ENCODE measurements at regions not wholly inside any gene's neighbourhood (a gene's known extent, or its start where the extent isn't known, plus 50 kb on each side); places are given as distances from the start of the nearest gene placed in this dataset.
"Not testable (repeated sequence)": the region's sequence is repeated elsewhere in the genome, so short reads cannot be mapped to it uniquely, and the experiment has no call there.

DNA sequence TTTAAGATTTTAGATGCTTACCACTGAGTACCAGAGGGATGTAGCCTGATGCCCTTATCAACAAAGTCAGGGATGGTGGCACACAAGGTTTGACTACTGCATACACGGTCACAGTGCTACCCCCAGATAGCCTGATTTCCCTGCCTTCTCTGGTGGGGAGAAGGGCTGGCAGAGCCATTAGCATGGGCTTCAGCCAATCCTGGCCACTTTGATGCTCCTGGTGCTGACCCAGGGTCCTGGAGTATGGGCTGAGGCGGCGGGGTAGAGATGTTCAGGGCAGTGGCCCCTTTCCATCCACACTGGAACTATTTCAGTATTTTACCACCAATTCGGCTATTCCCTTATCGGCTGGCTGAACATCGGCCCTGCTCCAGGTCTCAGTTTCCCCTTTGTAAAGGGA lies 83.2 kb downstream of the POTEB3 start:
- not testable (repeated sequence) for TF ChIP-seq NPAS2 (CRISPR knock-in tag; IDR thresholded peaks at IDR 0.05; ENCODE audit: borderline replicate concordance); RAD21 (conservative IDR thresholded peaks at IDR 0.05 in 1 of 2, IDR thresholded peaks at IDR 0.05 in 1 of 2); BHLHE40 (IDR thresholded peaks at IDR 0.05; ENCODE audit: low read depth, low read length); RFX5 (IDR thresholded peaks at IDR 0.05)
- TF ChIP-seq, protein P1, sequence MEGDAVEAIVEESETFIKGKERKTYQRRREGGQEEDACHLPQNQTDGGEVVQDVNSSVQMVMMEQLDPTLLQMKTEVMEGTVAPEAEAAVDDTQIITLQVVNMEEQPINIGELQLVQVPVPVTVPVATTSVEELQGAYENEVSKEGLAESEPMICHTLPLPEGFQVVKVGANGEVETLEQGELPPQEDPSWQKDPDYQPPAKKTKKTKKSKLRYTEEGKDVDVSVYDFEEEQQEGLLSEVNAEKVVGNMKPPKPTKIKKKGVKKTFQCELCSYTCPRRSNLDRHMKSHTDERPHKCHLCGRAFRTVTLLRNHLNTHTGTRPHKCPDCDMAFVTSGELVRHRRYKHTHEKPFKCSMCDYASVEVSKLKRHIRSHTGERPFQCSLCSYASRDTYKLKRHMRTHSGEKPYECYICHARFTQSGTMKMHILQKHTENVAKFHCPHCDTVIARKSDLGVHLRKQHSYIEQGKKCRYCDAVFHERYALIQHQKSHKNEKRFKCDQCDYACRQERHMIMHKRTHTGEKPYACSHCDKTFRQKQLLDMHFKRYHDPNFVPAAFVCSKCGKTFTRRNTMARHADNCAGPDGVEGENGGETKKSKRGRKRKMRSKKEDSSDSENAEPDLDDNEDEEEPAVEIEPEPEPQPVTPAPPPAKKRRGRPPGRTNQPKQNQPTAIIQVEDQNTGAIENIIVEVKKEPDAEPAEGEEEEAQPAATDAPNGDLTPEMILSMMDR (IDR thresholded peaks at IDR 0.05), result not testable (repeated sequence)

Data from A549 (cell line).